HCT116 (cell line): ENCODE measurements at regions not wholly inside any gene's neighbourhood (a gene's known extent, or its start where the extent isn't known, plus 50 kb on each side); places are given as distances from the start of the nearest gene placed in this dataset.

ENCODE experiments used
- ATAC-seq: fragments of 200-7000 bp; cut with Tn5 transposase; 2 replicates; pipeline ENCODE4 v1.9.1; 2020; ENCODE audit warnings: mild to moderate bottlenecking, moderate library complexity
- BruUV-seq: library from RNA; stranded (reverse); fragments of 400-500 nt; replicated peaks from 2 replicates; lab custom pipeline; 2021; lab: Mats Ljungman, UMichigan
- CTCF ChIA-PET: fragments of 300-600 bp; sonication (Branson Sonifier 250); formaldehyde crosslinking; loops from one replicate; lab custom pipeline; 2021; ENCODE audit warnings: antibody characterized with exemption; lab: Charles Lee
- POLR2A ChIA-PET: fragments of 300-600, 350-600 bp; sonication (Branson Sonifier 250); formaldehyde crosslinking; loops from one replicate; lab custom pipeline; 2021; ENCODE audit warnings: antibody characterized with exemption; lab: Charles Lee
- RAD21 ChIA-PET, 2 experiments: fragments of 300-600 bp; sonication (Branson Sonifier 250); formaldehyde crosslinking; loops; one replicate each; lab custom pipeline; 2023; ENCODE audit warnings: low total read pairs in 2 of 2; ENCODE audit not compliant: uncharacterized antibody in 2 of 2, unreplicated experiment in 2 of 2, low non-redundant PET in 1 of 2; lab: Charles Lee
- DNase-seq: peaks from one replicate; pipeline ENCODE4 v3.0.0-alpha.2; 2010; ENCODE audit warnings: low read depth, low spot score
- H2AFZ ChIP-seq: fragments of 200-600 bp; shearing (Covaris generic), sonication (generic); 2 replicates; pipeline ENCODE4 v1.6.1; 2017; ENCODE audit warnings: low read depth, mixed run types, mixed read lengths, antibody characterized with exemption, low read length; ENCODE audit not compliant: poor library complexity, severe bottlenecking
- H3K27ac ChIP-seq: 2 replicates; pipeline ENCODE4 v1.5.1; 2012; ENCODE audit warnings: low read depth, low read length
- H3K27me3 ChIP-seq: fragments of 200-600 bp; sonication (generic); 2 replicates; pipeline ENCODE4 v1.6.1; 2016; ENCODE audit warnings: mixed run types, low read length, mixed read lengths; ENCODE audit not compliant: insufficient read depth
- H3K36me3 ChIP-seq, 2 experiments: fragments of 200-500 bp in 1 of 2; fragments of 200-600 bp in 1 of 2; sonication (Bioruptor generic) in 1 of 2; sonication (generic) in 1 of 2; 2 replicates each; pipeline versions ENCODE4 v1.5.1 to v1.6.1; 2014 to 2016; ENCODE audit warnings: low read length in 2 of 2, inconsistent platforms in 1 of 2, mixed read lengths in 1 of 2, mixed run types in 1 of 2; ENCODE audit not compliant: insufficient read depth in 2 of 2, control insufficient read depth in 1 of 2
- H3K4me1 ChIP-seq, 2 experiments: fragments of 200-600 bp in 1 of 2; sonication (generic) in 1 of 2; 2 replicates each; pipeline versions ENCODE4 v1.5.1 to v1.6.1; 2012 to 2017; ENCODE audit warnings: low read length in 2 of 2, inconsistent platforms in 1 of 2, mild to moderate bottlenecking in 1 of 2, mixed read lengths in 1 of 2, mixed run types in 1 of 2, moderate library complexity in 1 of 2; ENCODE audit not compliant: insufficient read depth in 2 of 2, control insufficient read depth in 1 of 2
- H3K4me2 ChIP-seq: fragments of 200-600 bp; sonication (generic); 2 replicates; pipeline ENCODE4 v1.6.1; 2017; ENCODE audit warnings: mixed run types, low read length, mixed read lengths
- H3K4me3 ChIP-seq, 2 experiments: fragments of 200-600 bp in 1 of 2; sonication (generic) in 1 of 2; replicated peaks in 1 of 2; 2 replicates each; pipeline ENCODE4 v1.5.1; 2011 to 2016; ENCODE audit warnings: low read length in 2 of 2, control low read depth in 1 of 2, low read depth in 1 of 2, mild to moderate bottlenecking in 1 of 2, mixed read lengths in 1 of 2, mixed run types in 1 of 2
- H3K79me2 ChIP-seq: fragments of 200-600 bp; sonication (generic); 2 replicates; pipeline ENCODE4 v1.6.1; 2017; ENCODE audit warnings: mild to moderate bottlenecking, mixed run types, low read length, moderate library complexity, mixed read lengths; ENCODE audit not compliant: insufficient read depth
- H3K9ac ChIP-seq: fragments of 200-600 bp; sonication (generic); 2 replicates; pipeline ENCODE4 v1.6.1; 2016; ENCODE audit warnings: low read length, mixed read lengths
- H3K9me2 ChIP-seq: fragments of 200-600 bp; sonication (generic), shearing (Covaris generic); 2 replicates; pipeline ENCODE4 v1.6.1; 2017; ENCODE audit warnings: mixed run types, mild to moderate bottlenecking, moderate library complexity; ENCODE audit not compliant: insufficient read depth
- H3K9me3 ChIP-seq, 2 experiments: fragments of 200-500 bp in 1 of 2; fragments of 200-600 bp in 1 of 2; sonication (Bioruptor generic) in 1 of 2; sonication (generic) in 1 of 2; 2 replicates each; pipeline ENCODE4 v1.6.1; 2014 to 2017; ENCODE audit warnings: low read length in 2 of 2, mixed read lengths in 2 of 2, inconsistent platforms in 1 of 2, low read depth in 1 of 2, mild to moderate bottlenecking in 1 of 2, mixed run types in 1 of 2, moderate library complexity in 1 of 2; ENCODE audit not compliant: control insufficient read depth in 1 of 2, insufficient read depth in 1 of 2
- H4K20me1 ChIP-seq: fragments of 200-600 bp; sonication (generic), shearing (Covaris generic); 2 replicates; pipeline ENCODE4 v1.6.1; 2017; ENCODE audit warnings: mixed run types, mild to moderate bottlenecking, moderate library complexity; ENCODE audit not compliant: insufficient read depth
- CBX3 ChIP-seq: IDR thresholded peaks from 2 replicates; pipeline ENCODE4 v1.6.1; 2012; ENCODE audit warnings: low read depth
- CEBPB ChIP-seq: IDR thresholded peaks from 2 replicates; pipeline ENCODE4 v1.6.1; 2012; ENCODE audit warnings: low read depth
- EGR1 ChIP-seq: IDR thresholded peaks from 2 replicates; pipeline ENCODE4 v1.6.1; 2012; ENCODE audit warnings: low read depth
- ELF1 ChIP-seq: IDR thresholded peaks from 2 replicates; pipeline ENCODE4 v1.6.1; 2012; ENCODE audit warnings: low read depth, borderline replicate concordance
- EZH2 ChIP-seq: fragments of 200-600 bp; sonication (generic); IDR thresholded peaks from 2 replicates; pipeline ENCODE4 v1.6.1; 2017; ENCODE audit warnings: antibody characterized with exemption, mixed run types
- POLR2A ChIP-seq: IDR thresholded peaks from 2 replicates; pipeline ENCODE4 v1.7.0; 2011; ENCODE audit warnings: borderline replicate concordance; ENCODE audit not compliant: insufficient read depth, insufficient read length; ENCODE audit errors: extremely low read depth
- POLR2AphosphoS5 ChIP-seq: IDR thresholded peaks from 2 replicates; pipeline ENCODE4 v1.6.1; 2011; ENCODE audit warnings: mild to moderate bottlenecking, low read depth, low read length, moderate library complexity
- TCF7L2 ChIP-seq: IDR thresholded peaks from 2 replicates; pipeline ENCODE4 v1.7.0; 2011; ENCODE audit warnings: borderline replicate concordance, inconsistent platforms; ENCODE audit not compliant: insufficient read depth, insufficient read length; ENCODE audit errors: extremely low read depth
- ZFX ChIP-seq: fragments of 450-650 bp; IDR thresholded peaks from 2 replicates; pipeline ENCODE4 v1.6.1; 2017
- intact Hi-C: fragments of 100-400 bp; cut with micrococcal nuclease; formaldehyde crosslinking; loops from 2 replicates; pipeline ENCODE4 v1.10.0; 2022
- TF ChIP-seq, protein P1 (sequence below): IDR thresholded peaks from 2 replicates; pipeline ENCODE4 v1.6.1; 2012; ENCODE audit warnings: low read depth
- TF ChIP-seq, protein P2 (sequence below), 3 experiments: fragments of 200-600 bp in 1 of 3; sonication (generic) in 1 of 3; IDR thresholded peaks in 2 of 3; conservative IDR thresholded peaks in 1 of 3; 2 replicates each; pipeline ENCODE4 v1.5.1; 2012 to 2017; ENCODE audit warnings: low read depth in 2 of 3, low read length in 2 of 3, antibody characterized with exemption in 1 of 3, borderline replicate concordance in 1 of 3, control low read depth in 1 of 3, mild to moderate bottlenecking in 1 of 3, mixed read lengths in 1 of 3, mixed run types in 1 of 3, moderate library complexity in 1 of 3; ENCODE audit not compliant: insufficient read depth in 1 of 3
- TF ChIP-seq, protein P3 (sequence below): IDR thresholded peaks from 2 replicates; pipeline ENCODE4 v1.6.1; 2012

DNA sequence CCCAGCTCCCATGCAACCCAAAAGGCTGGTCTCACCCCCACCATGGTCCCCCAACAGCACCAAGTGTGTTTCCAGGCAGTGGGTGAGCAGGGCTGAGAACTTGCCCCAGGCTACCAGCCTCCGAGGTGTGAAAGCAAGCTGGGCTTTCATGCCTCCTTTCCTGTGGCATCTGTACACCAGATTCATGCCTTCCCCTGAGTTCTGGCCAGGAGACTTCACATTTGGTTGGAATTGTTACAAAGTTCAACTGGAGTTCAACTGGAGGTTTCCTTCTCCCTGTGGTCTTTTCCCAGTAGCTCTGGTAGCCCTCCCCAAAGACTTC is 77.6 kb upstream of the RAB40AL start:
- Histone ChIP-seq H3K27me3 (no peaks in the 10 kb centered on the region), H3K36me3 (no peaks in the 10 kb centered on the region), H4K20me1 (no peaks in the 10 kb centered on the region), H3K79me2 (no peaks in the 10 kb centered on the region), H3K4me1 (no peaks in the 10 kb centered on the region), H2AFZ (no peak overlapping the region), H3K9me3 (no peaks in the 10 kb centered on the region), H3K4me2 (no peak overlapping the region), H3K27ac (no peak overlapping the region), H3K9me2 (no peaks in the 10 kb centered on the region), H3K9ac (no peak overlapping the region), H3K4me3 (no peak overlapping the region)
- intact Hi-C loops: no loop called here
- ChIA-PET POLR2A (no interaction called here), CTCF (no interaction called here), RAD21 (no interaction called here)
- DNase-seq (no peak), ATAC-seq (no peak)
- TF ChIP-seq EZH2 (no peak), POLR2AphosphoS5 (no peak), POLR2A (no peak)
- TF ChIP-seq, protein P1, sequence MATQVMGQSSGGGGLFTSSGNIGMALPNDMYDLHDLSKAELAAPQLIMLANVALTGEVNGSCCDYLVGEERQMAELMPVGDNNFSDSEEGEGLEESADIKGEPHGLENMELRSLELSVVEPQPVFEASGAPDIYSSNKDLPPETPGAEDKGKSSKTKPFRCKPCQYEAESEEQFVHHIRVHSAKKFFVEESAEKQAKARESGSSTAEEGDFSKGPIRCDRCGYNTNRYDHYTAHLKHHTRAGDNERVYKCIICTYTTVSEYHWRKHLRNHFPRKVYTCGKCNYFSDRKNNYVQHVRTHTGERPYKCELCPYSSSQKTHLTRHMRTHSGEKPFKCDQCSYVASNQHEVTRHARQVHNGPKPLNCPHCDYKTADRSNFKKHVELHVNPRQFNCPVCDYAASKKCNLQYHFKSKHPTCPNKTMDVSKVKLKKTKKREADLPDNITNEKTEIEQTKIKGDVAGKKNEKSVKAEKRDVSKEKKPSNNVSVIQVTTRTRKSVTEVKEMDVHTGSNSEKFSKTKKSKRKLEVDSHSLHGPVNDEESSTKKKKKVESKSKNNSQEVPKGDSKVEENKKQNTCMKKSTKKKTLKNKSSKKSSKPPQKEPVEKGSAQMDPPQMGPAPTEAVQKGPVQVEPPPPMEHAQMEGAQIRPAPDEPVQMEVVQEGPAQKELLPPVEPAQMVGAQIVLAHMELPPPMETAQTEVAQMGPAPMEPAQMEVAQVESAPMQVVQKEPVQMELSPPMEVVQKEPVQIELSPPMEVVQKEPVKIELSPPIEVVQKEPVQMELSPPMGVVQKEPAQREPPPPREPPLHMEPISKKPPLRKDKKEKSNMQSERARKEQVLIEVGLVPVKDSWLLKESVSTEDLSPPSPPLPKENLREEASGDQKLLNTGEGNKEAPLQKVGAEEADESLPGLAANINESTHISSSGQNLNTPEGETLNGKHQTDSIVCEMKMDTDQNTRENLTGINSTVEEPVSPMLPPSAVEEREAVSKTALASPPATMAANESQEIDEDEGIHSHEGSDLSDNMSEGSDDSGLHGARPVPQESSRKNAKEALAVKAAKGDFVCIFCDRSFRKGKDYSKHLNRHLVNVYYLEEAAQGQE: no peak
- BruUV-seq: no TSS peak

DNA sequence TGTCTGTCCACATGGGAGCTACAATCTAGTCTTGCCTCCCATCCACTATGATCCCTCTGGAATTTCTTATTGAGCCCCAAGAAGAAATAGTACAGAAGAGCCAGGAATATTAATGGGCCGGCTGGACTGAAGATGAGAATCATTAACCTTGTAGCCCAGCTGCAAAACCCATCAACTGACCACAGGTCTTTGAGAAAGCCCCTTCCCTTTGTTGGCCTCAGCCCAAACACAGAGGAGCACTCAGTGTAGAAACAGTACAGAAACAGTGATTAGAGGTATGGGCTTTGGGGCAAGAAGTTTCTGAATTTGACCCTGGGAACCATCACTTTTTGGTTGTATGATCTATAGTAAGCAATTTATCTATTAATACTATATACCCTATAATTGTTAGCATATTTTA is 76.8 kb upstream of the RAB40AL start:
- ChIA-PET RAD21 (no interaction called here), CTCF (no interaction called here)
- no peak for TF ChIP-seq TCF7L2
- TF ChIP-seq ELF1: no peak
- no peak for TF ChIP-seq CEBPB
- TF ChIP-seq CBX3: no peak
- no peak for TF ChIP-seq EGR1
- TF ChIP-seq, protein P1: no peak
- TF ChIP-seq, protein P2, sequence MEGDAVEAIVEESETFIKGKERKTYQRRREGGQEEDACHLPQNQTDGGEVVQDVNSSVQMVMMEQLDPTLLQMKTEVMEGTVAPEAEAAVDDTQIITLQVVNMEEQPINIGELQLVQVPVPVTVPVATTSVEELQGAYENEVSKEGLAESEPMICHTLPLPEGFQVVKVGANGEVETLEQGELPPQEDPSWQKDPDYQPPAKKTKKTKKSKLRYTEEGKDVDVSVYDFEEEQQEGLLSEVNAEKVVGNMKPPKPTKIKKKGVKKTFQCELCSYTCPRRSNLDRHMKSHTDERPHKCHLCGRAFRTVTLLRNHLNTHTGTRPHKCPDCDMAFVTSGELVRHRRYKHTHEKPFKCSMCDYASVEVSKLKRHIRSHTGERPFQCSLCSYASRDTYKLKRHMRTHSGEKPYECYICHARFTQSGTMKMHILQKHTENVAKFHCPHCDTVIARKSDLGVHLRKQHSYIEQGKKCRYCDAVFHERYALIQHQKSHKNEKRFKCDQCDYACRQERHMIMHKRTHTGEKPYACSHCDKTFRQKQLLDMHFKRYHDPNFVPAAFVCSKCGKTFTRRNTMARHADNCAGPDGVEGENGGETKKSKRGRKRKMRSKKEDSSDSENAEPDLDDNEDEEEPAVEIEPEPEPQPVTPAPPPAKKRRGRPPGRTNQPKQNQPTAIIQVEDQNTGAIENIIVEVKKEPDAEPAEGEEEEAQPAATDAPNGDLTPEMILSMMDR (IDR thresholded peaks at IDR 0.05 in 2 of 3, conservative IDR thresholded peaks at IDR 0.05 in 1 of 3; ENCODE audit: borderline replicate concordance in 1 of 3, insufficient read depth in 1 of 3, low read depth in 2 of 3, low read length in 2 of 3): no peak
- no peak for TF ChIP-seq POLR2A
- no peak for TF ChIP-seq ZFX
- TF ChIP-seq, protein P3, sequence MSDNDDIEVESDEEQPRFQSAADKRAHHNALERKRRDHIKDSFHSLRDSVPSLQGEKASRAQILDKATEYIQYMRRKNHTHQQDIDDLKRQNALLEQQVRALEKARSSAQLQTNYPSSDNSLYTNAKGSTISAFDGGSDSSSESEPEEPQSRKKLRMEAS: no peak

More for the DNA sequence above, 76.8 kb upstream of the RAB40AL start:
- no peaks in the 10 kb centered on the region for H3K4me1 ChIP-seq
- no peak overlapping the region for H3K27ac ChIP-seq
- BruUV-seq: no TSS peak
- H3K9me2 ChIP-seq: no peaks in the 10 kb centered on the region
- H3K27me3 ChIP-seq: no peaks in the 10 kb centered on the region
- H3K4me3 ChIP-seq: no peak overlapping the region
- intact Hi-C loops: no loop called here
- H3K4me2 ChIP-seq: no peak overlapping the region
- H4K20me1 ChIP-seq: no peaks in the 10 kb centered on the region
- no peaks in the 10 kb centered on the region for H3K9me3 ChIP-seq
- H3K9ac ChIP-seq: no peak overlapping the region
- no peaks in the 10 kb centered on the region for H3K36me3 ChIP-seq
- POLR2A ChIA-PET: no interaction called here
- DNase-seq: no peak
- no peak overlapping the region for H2AFZ ChIP-seq
- no peaks in the 10 kb centered on the region for H3K79me2 ChIP-seq
- no peak for ATAC-seq
